Upper lobe of left lung (tissue), 6 donors: ENCODE measurements at regions not wholly inside any gene's neighbourhood (a gene's known extent, or its start where the extent isn't known, plus 50 kb on each side); places are given as distances from the start of the nearest gene placed in this dataset.

Source experiments
- ATAC-seq, 2 donors: fragments of 200-7000 bp; cut with Tn5 transposase; one replicate each; pipeline ENCODE4 v1.9.1; 2022; ENCODE audit warnings: mild to moderate bottlenecking in 2 of 2, moderate library complexity in 2 of 2; ENCODE audit not compliant: low FRiP score in 2 of 2
- DNase-seq, 2 donors: peaks; one replicate each; pipeline ENCODE4 v3.0.0-alpha.2; 2019 to 2020
- H3K27ac ChIP-seq, 4 donors: fragments of 200-600 bp; sonication (generic); one replicate each; pipeline ENCODE4 v1.5.1; 2016 to 2019
- H3K27me3 ChIP-seq, 4 donors: fragments of 200-600 bp; sonication (generic); one replicate each; pipeline ENCODE4 v1.5.1; 2017 to 2019
- H3K36me3 ChIP-seq, 4 donors: fragments of 200-600 bp; sonication (generic); one replicate each; pipeline ENCODE4 v1.5.1; 2016 to 2019
- H3K4me1 ChIP-seq, 4 donors: fragments of 200-600 bp; sonication (generic); one replicate each; pipeline ENCODE4 v1.5.1; 2018 to 2019
- H3K4me3 ChIP-seq, 4 donors: fragments of 200-600 bp; sonication (generic); one replicate each; pipeline ENCODE4 v1.5.1; 2017 to 2019; ENCODE audit warnings: mild to moderate bottlenecking in 2 of 4, moderate library complexity in 1 of 4
- H3K9me3 ChIP-seq, 4 donors: fragments of 200-600 bp; sonication (generic); one replicate each; pipeline ENCODE4 v1.5.1; 2018 to 2019
- CTCF ChIP-seq, 6 experiments: fragments of 450-650 bp in 4 of 6; fragments of 200-600 bp in 2 of 6; sonication (generic) in 2 of 6; IDR thresholded peaks; one replicate each; pipeline ENCODE4 v1.5.1; 2016 to 2019; ENCODE audit warnings: antibody characterized with exemption in 6 of 6
- EP300 ChIP-seq, 4 donors: sonication (generic); formaldehyde crosslinking; IDR thresholded peaks; one replicate each; pipeline ENCODE4 v1.5.1; 2017; ENCODE audit warnings: antibody characterized with exemption in 4 of 4, control low read depth in 2 of 4
- POLR2A ChIP-seq, 4 donors: fragments of 450-650 bp; IDR thresholded peaks; one replicate each; pipeline ENCODE4 v1.5.1; 2016 to 2017; ENCODE audit warnings: antibody characterized with exemption in 4 of 4, mild to moderate bottlenecking in 2 of 4
- POLR2AphosphoS5 ChIP-seq, 2 donors: sonication (generic); formaldehyde crosslinking; IDR thresholded peaks; one replicate each; pipeline ENCODE4 v1.5.1; 2017; ENCODE audit warnings: antibody characterized with exemption in 2 of 2
- WGBS, 2 donors: methylation state at CpG; one replicate each; pipeline ENCODE4 v1.1.5; 2017 to 2018; 5-methylcytosine and 5-hydroxymethylcytosine counted together
- donor health status: DM: no; HTN: no; CAD: no; lungs with moderate emphysema.
- donor health status: DM: no; HTN: yes; CAD: no; lungs with severe emphysema.

- H3K9me3 ChIP-seq = no peaks in the 10 kb centered on the region
- TF ChIP-seq POLR2A (IDR thresholded peaks at IDR 0.05) (no peak), EP300 (IDR thresholded peaks at IDR 0.05) (no peak), CTCF (IDR thresholded peaks at IDR 0.05) (no peak), POLR2AphosphoS5 (IDR thresholded peaks at IDR 0.05) (no peak)
- ATAC-seq = no peak
- no peaks in the 10 kb centered on the region for H3K4me1 ChIP-seq
- H3K27me3 ChIP-seq = no peaks in the 10 kb centered on the region
- H3K36me3 ChIP-seq = no peaks in the 10 kb centered on the region
- H3K27ac ChIP-seq = no peak overlapping the region
- no peak for DNase-seq
- no peak overlapping the region for H3K4me3 ChIP-seq
- 92 to 95% methylated on average over 2 of the region's 2 CpGs for WGBS, 2 donors
Observed at GRCh38 chr10:8213735-8214134, 159.2 kb downstream of the GATA3 start.

GRCh38 chr10:8214587-8214986 is 160.1 kb downstream of the GATA3 start:
- TF ChIP-seq POLR2A (IDR thresholded peaks at IDR 0.05) = no peak
- TF ChIP-seq CTCF (IDR thresholded peaks at IDR 0.05) = no peak
- TF ChIP-seq POLR2AphosphoS5 (IDR thresholded peaks at IDR 0.05) = no peak
- TF ChIP-seq EP300 (IDR thresholded peaks at IDR 0.05) = no peak

GRCh38 chr10:8216893-8217292 is 162.4 kb downstream of the GATA3 start:
- Histone ChIP-seq H3K4me3 (no peak overlapping the region), H3K27ac (no peak overlapping the region), H3K36me3 (no peaks in the 10 kb centered on the region), H3K27me3 (no peaks in the 10 kb centered on the region), H3K9me3 (no peaks in the 10 kb centered on the region), H3K4me1 (no peaks in the 10 kb centered on the region)
- ATAC-seq (no peak), DNase-seq (no peak)
- no peak for TF ChIP-seq CTCF (IDR thresholded peaks at IDR 0.05)
- no peak for TF ChIP-seq POLR2AphosphoS5 (IDR thresholded peaks at IDR 0.05)
- no peak for TF ChIP-seq EP300 (IDR thresholded peaks at IDR 0.05)
- no peak for TF ChIP-seq POLR2A (IDR thresholded peaks at IDR 0.05)

More at GRCh38 chr10:8214587-8214986, 160.1 kb downstream of the GATA3 start:
- Histone ChIP-seq H3K27ac (no peak overlapping the region), H3K4me1 (no peaks in the 10 kb centered on the region), H3K9me3 (no peaks in the 10 kb centered on the region), H3K4me3 (no peak overlapping the region), H3K27me3 (no peaks in the 10 kb centered on the region), H3K36me3 (no peaks in the 10 kb centered on the region)
- ATAC-seq = no peak
- DNase-seq = no peak
- WGBS, 2 donors = 91 to 92% methylated on average over 4 of the region's 4 CpGs

- DNase-seq (no peak), ATAC-seq (no peak)
- WGBS, 2 donors = 51 to 61% methylated on average over 6 of the region's 6 CpGs
- no peak overlapping the region for H3K27ac ChIP-seq
- H3K4me3 ChIP-seq = peak overlapping the region in 1 of 4 donors; percentile 13
- no peaks in the 10 kb centered on the region for H3K36me3 ChIP-seq
- H3K4me1 ChIP-seq = no peaks in the 10 kb centered on the region
- H3K9me3 ChIP-seq = no peaks in the 10 kb centered on the region
- TF ChIP-seq CTCF (IDR thresholded peaks at IDR 0.05) (no peak), EP300 (IDR thresholded peaks at IDR 0.05) (no peak), POLR2AphosphoS5 (IDR thresholded peaks at IDR 0.05) (no peak), POLR2A (IDR thresholded peaks at IDR 0.05) (no peak)
- no peaks in the 10 kb centered on the region for H3K27me3 ChIP-seq
Observed at GRCh38 chr10:8221451-8221850, 167.0 kb downstream of the GATA3 start.

- DNase-seq (no peak), ATAC-seq (no peak)
- 91 to 98% methylated on average over 5 of the region's 5 CpGs for WGBS, 2 donors
- no peaks in the 10 kb centered on the region for H3K4me1 ChIP-seq
- no peaks in the 10 kb centered on the region for H3K27me3 ChIP-seq
- no peaks in the 10 kb centered on the region for H3K9me3 ChIP-seq
- TF ChIP-seq POLR2AphosphoS5 (IDR thresholded peaks at IDR 0.05) (no peak), POLR2A (IDR thresholded peaks at IDR 0.05) (no peak)
- H3K27ac ChIP-seq = no peak overlapping the region
- no peak overlapping the region for H3K4me3 ChIP-seq
- H3K36me3 ChIP-seq = no peaks in the 10 kb centered on the region
Observed at GRCh38 chr10:8224591-8224990, 170.1 kb downstream of the GATA3 start.
